ENCODE measurements at regions not wholly inside any gene's neighbourhood (a gene's known extent, or its start where the extent isn't known, plus 50 kb on each side); places are given as distances from the start of the nearest gene placed in this dataset.
A peak's percentile ranks its signal among the peaks of the same experiment; 100 is the strongest.
"Not testable (repeated sequence)": the region's sequence is repeated elsewhere in the genome, so short reads cannot be mapped to it uniquely, and the experiment has no call there.

GRCh38 chr20:1802385-1803060 lies 92.7 kb upstream of the SIRPA start:
- no peaks in the 10 kb centered on the region for H3K9me3 Mint-ChIP-seq
- H3K4me3 Mint-ChIP-seq: peak overlapping the region in 2 of 4 donors; percentile 39 to 60
- Histone ChIP-seq H3K4me1 (ENCODE audit: control insufficient read depth, insufficient read depth, low read length, poor library complexity, severe bottlenecking) (peaks cover 6% of the 10 kb centered on the region), H3K27ac (ENCODE audit: insufficient read depth, low read length, poor library complexity, severe bottlenecking) (no peak overlapping the region), H3K36me3 (ENCODE audit: control insufficient read depth, insufficient read depth, low read length) (no peaks in the 10 kb centered on the region), H3K9me3 (ENCODE audit: control insufficient read depth in 2 of 2, low read length in 2 of 2) (no peaks in the 10 kb centered on the region), H3K27me3 (ENCODE audit: control insufficient read depth, insufficient read depth, low read length) (peaks cover 43% of the 10 kb centered on the region), H3K4me3 (ENCODE audit: low read depth, low read length) (no peak overlapping the region)
- H3K27ac Mint-ChIP-seq: peak overlapping the region in 1 of 3 donors; percentile 27
- H3K4me1 Mint-ChIP-seq: peaks cover 0 to 13% (median 3%) of the 10 kb centered on the region in 4 donors
- H3K36me3 Mint-ChIP-seq: no peaks in the 10 kb centered on the region
- H3K27me3 Mint-ChIP-seq: peaks cover 56% of the 10 kb centered on the region
- peak in 1 of 2 donors; percentile 36 for ATAC-seq (ENCODE audit: low read depth in 2 of 2)
- peak in 1 of 3 donors; percentile 46 for DNase-seq

- no peaks in the 10 kb centered on the region for H3K36me3 Mint-ChIP-seq
Measured at GRCh38 chr20:1801929-1802306, 93.3 kb upstream of the SIRPA start.

GRCh38 chr20:1801225-1801928 lies 93.8 kb upstream of the SIRPA start:
- H3K27ac Mint-ChIP-seq: no peak overlapping the region
- H3K36me3 Mint-ChIP-seq: no peaks in the 10 kb centered on the region
- no peaks in the 10 kb centered on the region for H3K9me3 ChIP-seq (ENCODE audit: control insufficient read depth in 2 of 2, low read length in 2 of 2)
- H3K27me3 ChIP-seq (ENCODE audit: control insufficient read depth, insufficient read depth, low read length): peaks cover 37% of the 10 kb centered on the region
- H3K9me3 Mint-ChIP-seq: no peaks in the 10 kb centered on the region
- H3K4me1 ChIP-seq (ENCODE audit: control insufficient read depth, insufficient read depth, low read length, poor library complexity, severe bottlenecking): peaks cover 6% of the 10 kb centered on the region
- H3K27me3 Mint-ChIP-seq: peaks cover 62% of the 10 kb centered on the region
- H3K4me3 Mint-ChIP-seq: peak overlapping the region in 1 of 4 donors; percentile 36
- no peak overlapping the region for H3K27ac ChIP-seq (ENCODE audit: insufficient read depth, low read length, poor library complexity, severe bottlenecking)
- peaks cover 0 to 13% (median 3%) of the 10 kb centered on the region in 4 donors for H3K4me1 Mint-ChIP-seq
- no peak overlapping the region for H3K4me3 ChIP-seq (ENCODE audit: low read depth, low read length)
- H3K36me3 ChIP-seq (ENCODE audit: control insufficient read depth, insufficient read depth, low read length): no peaks in the 10 kb centered on the region
- ATAC-seq (ENCODE audit: low read depth in 2 of 2) (no peak), DNase-seq (no peak)

More at GRCh38 chr20:1801929-1802306, 93.3 kb upstream of the SIRPA start:
- H3K27me3 ChIP-seq (ENCODE audit: control insufficient read depth, insufficient read depth, low read length): peaks cover 41% of the 10 kb centered on the region
- H3K4me1 ChIP-seq (ENCODE audit: control insufficient read depth, insufficient read depth, low read length, poor library complexity, severe bottlenecking): peaks cover 6% of the 10 kb centered on the region
- peaks cover 0 to 13% (median 3%) of the 10 kb centered on the region in 4 donors for H3K4me1 Mint-ChIP-seq
- ATAC-seq (ENCODE audit: low read depth in 2 of 2) (no peak), DNase-seq (no peak)
- H3K27ac Mint-ChIP-seq: no peak overlapping the region
- H3K4me3 ChIP-seq (ENCODE audit: low read depth, low read length): no peak overlapping the region
- peaks cover 58% of the 10 kb centered on the region for H3K27me3 Mint-ChIP-seq
- no peak overlapping the region for H3K27ac ChIP-seq (ENCODE audit: insufficient read depth, low read length, poor library complexity, severe bottlenecking)
- H3K4me3 Mint-ChIP-seq: peak overlapping the region in 2 of 4 donors; percentile 36 to 60
- H3K9me3 ChIP-seq (ENCODE audit: control insufficient read depth in 2 of 2, low read length in 2 of 2): no peaks in the 10 kb centered on the region
- no peaks in the 10 kb centered on the region for H3K9me3 Mint-ChIP-seq
- H3K36me3 ChIP-seq (ENCODE audit: control insufficient read depth, insufficient read depth, low read length): no peaks in the 10 kb centered on the region

GRCh38 chr20:1800777-1801176 lies 94.4 kb upstream of the SIRPA start:
- Mint-ChIP-seq H3K27ac (no peak overlapping the region), H3K4me1 (peaks cover 0 to 13% (median 3%) of the 10 kb centered on the region in 4 donors), H3K4me3 (no peak overlapping the region), H3K9me3 (no peaks in the 10 kb centered on the region), H3K36me3 (no peaks in the 10 kb centered on the region), H3K27me3 (peaks cover 68% of the 10 kb centered on the region)
- Histone ChIP-seq H3K4me3 (ENCODE audit: low read depth, low read length) (no peak overlapping the region), H3K36me3 (ENCODE audit: control insufficient read depth, insufficient read depth, low read length) (no peaks in the 10 kb centered on the region), H3K27me3 (ENCODE audit: control insufficient read depth, insufficient read depth, low read length) (peaks cover 37% of the 10 kb centered on the region), H3K9me3 (ENCODE audit: control insufficient read depth in 2 of 2, low read length in 2 of 2) (no peaks in the 10 kb centered on the region), H3K27ac (ENCODE audit: insufficient read depth, low read length, poor library complexity, severe bottlenecking) (no peak overlapping the region), H3K4me1 (ENCODE audit: control insufficient read depth, insufficient read depth, low read length, poor library complexity, severe bottlenecking) (peaks cover 6% of the 10 kb centered on the region)
- DNase-seq (no peak), ATAC-seq (ENCODE audit: low read depth in 2 of 2) (no peak)

GRCh38 chr20:1800180-1800579 lies 95.0 kb upstream of the SIRPA start:
- Mint-ChIP-seq H3K4me1 (peaks cover 0 to 13% (median 3%) of the 10 kb centered on the region in 4 donors), H3K36me3 (no peaks in the 10 kb centered on the region), H3K4me3 (no peak overlapping the region), H3K9me3 (no peaks in the 10 kb centered on the region), H3K27me3 (peaks cover 69% of the 10 kb centered on the region), H3K27ac (no peak overlapping the region)
- Histone ChIP-seq H3K4me1 (ENCODE audit: control insufficient read depth, insufficient read depth, low read length, poor library complexity, severe bottlenecking) (peaks cover 6% of the 10 kb centered on the region), H3K27ac (ENCODE audit: insufficient read depth, low read length, poor library complexity, severe bottlenecking) (no peak overlapping the region), H3K27me3 (ENCODE audit: control insufficient read depth, insufficient read depth, low read length) (peaks cover 37% of the 10 kb centered on the region), H3K9me3 (ENCODE audit: control insufficient read depth in 2 of 2, low read length in 2 of 2) (no peaks in the 10 kb centered on the region), H3K4me3 (ENCODE audit: low read depth, low read length) (no peak overlapping the region), H3K36me3 (ENCODE audit: control insufficient read depth, insufficient read depth, low read length) (no peaks in the 10 kb centered on the region)
- ATAC-seq (ENCODE audit: low read depth in 2 of 2) (no peak), DNase-seq (no peak)

GRCh38 chr20:1799746-1800145 lies 95.5 kb upstream of the SIRPA start:
- not testable (repeated sequence) for H3K27ac ChIP-seq (ENCODE audit: insufficient read depth, low read length, poor library complexity, severe bottlenecking); H3K9me3 ChIP-seq (ENCODE audit: control insufficient read depth in 2 of 2, low read length in 2 of 2); H3K36me3 ChIP-seq (ENCODE audit: control insufficient read depth, insufficient read depth, low read length); H3K27ac Mint-ChIP-seq; ATAC-seq (ENCODE audit: low read depth in 2 of 2); H3K4me1 ChIP-seq (ENCODE audit: control insufficient read depth, insufficient read depth, low read length, poor library complexity, severe bottlenecking); H3K9me3 Mint-ChIP-seq; H3K4me3 Mint-ChIP-seq; H3K36me3 Mint-ChIP-seq; DNase-seq; H3K4me3 ChIP-seq (ENCODE audit: low read depth, low read length)
- H3K4me1 Mint-ChIP-seq: peaks cover 0 to 13% (median 3%) of the 10 kb centered on the region in 4 donors
- H3K27me3 ChIP-seq (ENCODE audit: control insufficient read depth, insufficient read depth, low read length): peaks cover 33% of the 10 kb centered on the region
- peaks cover 71% of the 10 kb centered on the region for H3K27me3 Mint-ChIP-seq

GRCh38 chr20:1798982-1799381 lies 96.2 kb upstream of the SIRPA start:
- ATAC-seq (ENCODE audit: low read depth in 2 of 2): no peak

More at GRCh38 chr20:1798982-1799381, 96.2 kb upstream of the SIRPA start:
- Mint-ChIP-seq H3K27me3 (peaks cover 68% of the 10 kb centered on the region), H3K4me1 (peaks cover 0 to 12% (median 3%) of the 10 kb centered on the region in 4 donors), H3K4me3 (no peak overlapping the region), H3K9me3 (no peaks in the 10 kb centered on the region), H3K36me3 (no peaks in the 10 kb centered on the region), H3K27ac (no peak overlapping the region)
- Histone ChIP-seq H3K4me3 (ENCODE audit: low read depth, low read length) (no peak overlapping the region), H3K4me1 (ENCODE audit: control insufficient read depth, insufficient read depth, low read length, poor library complexity, severe bottlenecking) (peaks cover 6% of the 10 kb centered on the region), H3K27ac (ENCODE audit: insufficient read depth, low read length, poor library complexity, severe bottlenecking) (no peak overlapping the region), H3K36me3 (ENCODE audit: control insufficient read depth, insufficient read depth, low read length) (no peaks in the 10 kb centered on the region), H3K9me3 (ENCODE audit: control insufficient read depth in 2 of 2, low read length in 2 of 2) (no peaks in the 10 kb centered on the region), H3K27me3 (ENCODE audit: control insufficient read depth, insufficient read depth, low read length) (peaks cover 29% of the 10 kb centered on the region)
- no peak for DNase-seq

Measured in CD4-positive, CD25-positive, alpha-beta regulatory T cell (primary cell).